HUES6 (cell line): ENCODE measurements at regions not wholly inside any gene's neighbourhood (a gene's known extent, or its start where the extent isn't known, plus 50 kb on each side); places are given as distances from the start of the nearest gene placed in this dataset.

Source experiments
- H3K27ac ChIP-seq: 2 replicates; pipeline ENCODE4 v1.7.0; 2013; ENCODE audit warnings: low read depth, mild to moderate bottlenecking, low read length, inconsistent platforms
- H3K27me3 ChIP-seq: 2 replicates; pipeline ENCODE4 v1.6.1; 2013; ENCODE audit warnings: low read length; ENCODE audit not compliant: control insufficient read depth, insufficient read depth
- H3K36me3 ChIP-seq: 2 replicates; pipeline ENCODE4 v1.6.1; 2013; ENCODE audit warnings: low read length; ENCODE audit not compliant: control insufficient read depth, insufficient read depth
- H3K4me1 ChIP-seq: 2 replicates; pipeline ENCODE4 v1.6.1; 2013; ENCODE audit warnings: low read length; ENCODE audit not compliant: control insufficient read depth, insufficient read depth
- H3K4me3 ChIP-seq: 2 replicates; pipeline ENCODE4 v1.5.1; 2013; ENCODE audit warnings: low read depth, low read length
- H3K9ac ChIP-seq: one replicate; pipeline ENCODE4 v1.6.1; 2013; ENCODE audit warnings: mild to moderate bottlenecking, low read length
- H3K9me3 ChIP-seq: 2 replicates; pipeline ENCODE4 v1.6.1; 2013; ENCODE audit warnings: low read depth, low read length; ENCODE audit not compliant: control insufficient read depth, insufficient read depth

- no peak overlapping the region for H3K27ac ChIP-seq
- no peak overlapping the region for H3K4me3 ChIP-seq
- H3K36me3 ChIP-seq = no peaks in the 10 kb centered on the region
- H3K9me3 ChIP-seq = no peaks in the 10 kb centered on the region
- no peak overlapping the region for H3K9ac ChIP-seq
- H3K27me3 ChIP-seq = peaks cover 5% of the 10 kb centered on the region; the same call in 1 of the 2 replicates
- H3K4me1 ChIP-seq = peaks cover 29% of the 10 kb centered on the region; the same call in 1 of the 2 replicates
These were observed 414.0 kb upstream of the KAZN start for GRCh38 chr1:14184454-14184853.

GRCh38 chr1:14189381-14189780, 409.1 kb upstream of the KAZN start:
- H3K4me3 ChIP-seq = no peak overlapping the region
- H3K27ac ChIP-seq = no peak overlapping the region
- H3K27me3 ChIP-seq = peaks cover 19% of the 10 kb centered on the region; the same call in 1 of the 2 replicates
- no peak overlapping the region for H3K9ac ChIP-seq
- no peaks in the 10 kb centered on the region for H3K4me1 ChIP-seq
- peaks cover 5% of the 10 kb centered on the region; the same call in 1 of the 2 replicates for H3K9me3 ChIP-seq
- no peaks in the 10 kb centered on the region for H3K36me3 ChIP-seq

- H3K27me3 ChIP-seq = peaks cover 22% of the 10 kb centered on the region
- no peak overlapping the region for H3K4me3 ChIP-seq
- no peaks in the 10 kb centered on the region for H3K4me1 ChIP-seq
- no peak overlapping the region for H3K27ac ChIP-seq
- H3K9ac ChIP-seq = no peak overlapping the region
- peaks cover 5% of the 10 kb centered on the region; the same call in 1 of the 2 replicates for H3K9me3 ChIP-seq
- H3K36me3 ChIP-seq = no peaks in the 10 kb centered on the region
These were observed 408.0 kb upstream of the KAZN start for GRCh38 chr1:14190508-14190907.

- H3K9ac ChIP-seq = no peak overlapping the region
- peaks cover 25% of the 10 kb centered on the region for H3K27me3 ChIP-seq
- H3K36me3 ChIP-seq = no peaks in the 10 kb centered on the region
- no peaks in the 10 kb centered on the region for H3K4me1 ChIP-seq
- H3K9me3 ChIP-seq = peaks cover 5% of the 10 kb centered on the region; the same call in 1 of the 2 replicates
- no peak overlapping the region for H3K27ac ChIP-seq
- no peak overlapping the region for H3K4me3 ChIP-seq
These were observed 404.0 kb upstream of the KAZN start for GRCh38 chr1:14194511-14194910.

- no peaks in the 10 kb centered on the region for H3K4me1 ChIP-seq
- peaks cover 25% of the 10 kb centered on the region for H3K27me3 ChIP-seq
- H3K36me3 ChIP-seq = no peaks in the 10 kb centered on the region
- H3K9me3 ChIP-seq = peaks cover 3% of the 10 kb centered on the region; the same call in 1 of the 2 replicates
- H3K9ac ChIP-seq = no peak overlapping the region
- no peak overlapping the region for H3K4me3 ChIP-seq
- no peak overlapping the region for H3K27ac ChIP-seq
These were observed 393.4 kb upstream of the KAZN start for GRCh38 chr1:14205066-14205465.

GRCh38 chr1:14215151-14215550, 383.3 kb upstream of the KAZN start:
- no peak overlapping the region for H3K27ac ChIP-seq

GRCh38 chr1:14217384-14217783, 381.1 kb upstream of the KAZN start:
- Histone ChIP-seq H3K27ac (no peak overlapping the region), H3K36me3 (no peaks in the 10 kb centered on the region), H3K9me3 (peaks cover 8% of the 10 kb centered on the region), H3K9ac (no peak overlapping the region), H3K4me3 (no peak overlapping the region), H3K4me1 (no peaks in the 10 kb centered on the region), H3K27me3 (no peaks in the 10 kb centered on the region; the same call in 1 of the 2 replicates)

More at GRCh38 chr1:14215151-14215550, 383.3 kb upstream of the KAZN start:
- H3K36me3 ChIP-seq = no peaks in the 10 kb centered on the region
- no peak overlapping the region for H3K9ac ChIP-seq
- H3K27me3 ChIP-seq = no peaks in the 10 kb centered on the region; the same call in 1 of the 2 replicates
- peaks cover 8% of the 10 kb centered on the region for H3K9me3 ChIP-seq
- no peak overlapping the region for H3K4me3 ChIP-seq
- H3K4me1 ChIP-seq = no peaks in the 10 kb centered on the region

- Histone ChIP-seq H3K27ac (no peak overlapping the region), H3K36me3 (no peaks in the 10 kb centered on the region), H3K4me3 (no peak overlapping the region), H3K27me3 (peaks cover 6% of the 10 kb centered on the region; the same call in 1 of the 2 replicates), H3K4me1 (no peaks in the 10 kb centered on the region), H3K9ac (no peak overlapping the region), H3K9me3 (peaks cover 8% of the 10 kb centered on the region)
These were observed 378.2 kb upstream of the KAZN start for GRCh38 chr1:14220324-14220723.

- no peaks in the 10 kb centered on the region for H3K36me3 ChIP-seq
- peaks cover 8% of the 10 kb centered on the region for H3K9me3 ChIP-seq
These were observed 377.7 kb upstream of the KAZN start for GRCh38 chr1:14220811-14221210.

GRCh38 chr1:14222086-14222485, 376.4 kb upstream of the KAZN start:
- Histone ChIP-seq H3K4me1 (no peaks in the 10 kb centered on the region), H3K4me3 (no peak overlapping the region), H3K27me3 (peaks cover 6% of the 10 kb centered on the region; the same call in 1 of the 2 replicates), H3K27ac (no peak overlapping the region), H3K9ac (no peak overlapping the region), H3K36me3 (no peaks in the 10 kb centered on the region), H3K9me3 (no peaks in the 10 kb centered on the region)

More at GRCh38 chr1:14220811-14221210, 377.7 kb upstream of the KAZN start:
- H3K27me3 ChIP-seq = peaks cover 6% of the 10 kb centered on the region; the same call in 1 of the 2 replicates
- no peak overlapping the region for H3K4me3 ChIP-seq
- H3K27ac ChIP-seq = no peak overlapping the region
- no peak overlapping the region for H3K9ac ChIP-seq
- no peaks in the 10 kb centered on the region for H3K4me1 ChIP-seq

- no peak overlapping the region for H3K9ac ChIP-seq
- H3K4me3 ChIP-seq = no peak overlapping the region
- H3K27me3 ChIP-seq = peaks cover 8% of the 10 kb centered on the region; the same call in 1 of the 2 replicates
- H3K27ac ChIP-seq = no peak overlapping the region
- no peaks in the 10 kb centered on the region for H3K36me3 ChIP-seq
- H3K4me1 ChIP-seq = no peaks in the 10 kb centered on the region
- 0 out of 2 replicates have a peak, but pooled peaks cover 4% of the 10 kb centered on the region for H3K9me3 ChIP-seq
These were observed 369.8 kb upstream of the KAZN start for GRCh38 chr1:14228677-14229076.
